HEK293 (cell line): ENCODE measurements at regions not wholly inside any gene's neighbourhood (a gene's known extent, or its start where the extent isn't known, plus 50 kb on each side); places are given as distances from the start of the nearest gene placed in this dataset.

Experiments used
- CTCF ChIA-PET: fragments of 350-600 bp; formaldehyde crosslinking; extraction: SDS; loops from one replicate; lab custom pipeline; 2021; ENCODE audit warnings: antibody characterized with exemption; lab: Yijun Ruan, JAX
- POLR2A ChIA-PET: fragments of 300-600 bp; formaldehyde crosslinking; extraction: SDS; loops from one replicate; lab custom pipeline; 2020; ENCODE audit warnings: antibody characterized with exemption, inconsistent platforms; lab: Yijun Ruan, JAX
- H3K27ac ChIP-seq: fragments of 200-500 bp; sonication (Bioruptor generic); 2 replicates; pipeline ENCODE4 v1.5.1; 2014; ENCODE audit warnings: low read depth, low read length, control low read depth, inconsistent platforms; ENCODE audit errors: extremely low read depth
- H3K36me3 ChIP-seq, 2 experiments: fragments of 200-500 bp in 1 of 2; sonication (Bioruptor generic) in 1 of 2; 1 replicate in 1 of 2; 2 replicates in 1 of 2; pipeline ENCODE4 v1.5.1; 2014 to 2017; ENCODE audit warnings: inconsistent platforms in 2 of 2, low read length in 2 of 2; ENCODE audit not compliant: control insufficient read depth in 2 of 2, insufficient read depth in 1 of 2
- H3K4me1 ChIP-seq: fragments of 200-500 bp; sonication (Bioruptor generic); 2 replicates; pipeline ENCODE4 v1.5.1; 2014; ENCODE audit warnings: mild to moderate bottlenecking, low read length, inconsistent platforms; ENCODE audit not compliant: control insufficient read depth, insufficient read depth
- H3K4me3 ChIP-seq: 2 replicates; pipeline ENCODE4 v1.5.1; 2011; ENCODE audit warnings: low read depth, mild to moderate bottlenecking, control low read depth, low read length, moderate library complexity
- H3K9me3 ChIP-seq: fragments of 200-500 bp; sonication (Bioruptor generic); 2 replicates; pipeline ENCODE4 v1.5.1; 2014; ENCODE audit warnings: low read depth, low read length, inconsistent platforms; ENCODE audit not compliant: control insufficient read depth, insufficient read depth
- GLIS1 ChIP-seq: fragments of 450-650 bp; formaldehyde crosslinking; IDR thresholded peaks from 2 replicates; pipeline ENCODE4 v1.5.1; 2016; ENCODE audit warnings: missing biosample characterization, missing genetic modification characterization
- HOXD13 ChIP-seq: sonication (generic); formaldehyde crosslinking; IDR thresholded peaks from 2 replicates; pipeline ENCODE4 v1.8.0; 2022; ENCODE audit warnings: missing genetic modification reagents, borderline replicate concordance
- MYNN ChIP-seq: fragments of 450-650 bp; formaldehyde crosslinking; IDR thresholded peaks from 2 replicates; pipeline ENCODE4 v1.5.1; 2016; ENCODE audit warnings: missing biosample characterization, missing genetic modification characterization, borderline replicate concordance
- YY2 ChIP-seq: fragments of 450-650 bp; formaldehyde crosslinking; IDR thresholded peaks from 2 replicates; pipeline ENCODE4 v1.5.1; 2016; ENCODE audit warnings: missing biosample characterization, missing genetic modification characterization
- ZBTB8A ChIP-seq: fragments of 450-650 bp; formaldehyde crosslinking; IDR thresholded peaks from 2 replicates; pipeline ENCODE4 v1.5.1; 2016; ENCODE audit warnings: missing biosample characterization, missing genetic modification characterization
- ZNF10 ChIP-seq: fragments of 450-650 bp; formaldehyde crosslinking; IDR thresholded peaks from 2 replicates; pipeline ENCODE4 v1.5.1; 2017; ENCODE audit warnings: missing biosample characterization, missing genetic modification characterization
- ZNF138 ChIP-seq: fragments of 450-650 bp; formaldehyde crosslinking; IDR thresholded peaks from 2 replicates; pipeline ENCODE4 v1.5.1; 2016; ENCODE audit warnings: missing biosample characterization, missing genetic modification characterization, borderline replicate concordance
- ZNF214 ChIP-seq: fragments of 450-650 bp; formaldehyde crosslinking; IDR thresholded peaks from 2 replicates; pipeline ENCODE4 v1.5.1; 2017; ENCODE audit warnings: missing biosample characterization, mild to moderate bottlenecking, missing genetic modification characterization, borderline replicate concordance
- ZNF248 ChIP-seq: fragments of 450-650 bp; formaldehyde crosslinking; IDR thresholded peaks from 2 replicates; pipeline ENCODE4 v1.5.1; 2017; ENCODE audit warnings: missing biosample characterization, missing genetic modification characterization
- ZNF658 ChIP-seq: fragments of 450-650 bp; formaldehyde crosslinking; IDR thresholded peaks from 2 replicates; pipeline ENCODE4; 2016; ENCODE audit warnings: missing biosample characterization, missing genetic modification characterization
- ZNF76 ChIP-seq: fragments of 450-650 bp; formaldehyde crosslinking; IDR thresholded peaks from 2 replicates; pipeline ENCODE4; 2016; ENCODE audit warnings: low read depth, missing biosample characterization, missing genetic modification characterization, borderline replicate concordance
- ZXDB ChIP-seq: fragments of 450-650 bp; formaldehyde crosslinking; IDR thresholded peaks from 2 replicates; pipeline ENCODE4 v1.5.1; 2016; ENCODE audit warnings: missing biosample characterization, missing genetic modification characterization
- TF ChIP-seq, protein P1 (sequence below): fragments of 450-650 bp; formaldehyde crosslinking; IDR thresholded peaks from 2 replicates; pipeline ENCODE4 v1.5.1; 2016; ENCODE audit warnings: missing biosample characterization, missing genetic modification characterization, low read depth
- TF ChIP-seq, protein P2 (sequence below): fragments of 450-650 bp; formaldehyde crosslinking; IDR thresholded peaks from 2 replicates; pipeline ENCODE4 v1.5.1; 2016; ENCODE audit warnings: missing biosample characterization, missing genetic modification characterization
- TF ChIP-seq, protein P3 (sequence below): fragments of 450-650 bp; formaldehyde crosslinking; IDR thresholded peaks from 2 replicates; pipeline ENCODE4 v1.5.0; 2017; ENCODE audit warnings: missing biosample characterization, missing genetic modification characterization, borderline replicate concordance
- TF ChIP-seq, protein P4 (sequence below): fragments of 450-650 bp; formaldehyde crosslinking; IDR thresholded peaks from 2 replicates; pipeline ENCODE4 v1.5.1; 2017; ENCODE audit warnings: missing biosample characterization, missing genetic modification characterization
- TF ChIP-seq, protein P5 (sequence below): fragments of 450-650 bp; formaldehyde crosslinking; IDR thresholded peaks from 2 replicates; pipeline ENCODE4 v1.5.1; 2016; ENCODE audit warnings: missing biosample characterization, missing genetic modification characterization
- TF ChIP-seq, protein P6 (sequence below): fragments of 450-650 bp; formaldehyde crosslinking; IDR thresholded peaks from 2 replicates; pipeline ENCODE4 v1.5.1; 2016; ENCODE audit warnings: missing biosample characterization, missing genetic modification characterization

DNA sequence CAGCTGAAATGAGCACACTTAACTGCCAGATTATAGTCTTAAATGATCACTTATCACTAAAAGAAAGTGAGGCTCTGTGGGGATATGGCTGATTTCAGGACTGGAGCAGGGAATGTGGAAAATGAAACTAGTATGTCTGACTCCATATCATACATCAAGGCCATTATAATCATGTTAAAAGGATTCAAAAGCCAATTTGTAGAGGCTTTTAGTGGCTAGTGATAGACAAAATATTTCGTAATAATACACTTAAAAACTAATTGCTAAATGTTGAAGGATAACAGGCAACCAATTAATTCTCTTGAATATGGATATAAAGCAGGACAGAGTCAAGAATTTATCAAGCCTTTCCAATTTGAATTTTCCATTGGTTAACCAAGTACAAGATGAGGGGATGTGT, 358.1 kb upstream of the NDST3 start (continued):
- no peak for TF ChIP-seq HOXD13 (CRISPR knock-in tag)
- no peak for TF ChIP-seq GLIS1 (tag by site-specific recombination)

DNA sequence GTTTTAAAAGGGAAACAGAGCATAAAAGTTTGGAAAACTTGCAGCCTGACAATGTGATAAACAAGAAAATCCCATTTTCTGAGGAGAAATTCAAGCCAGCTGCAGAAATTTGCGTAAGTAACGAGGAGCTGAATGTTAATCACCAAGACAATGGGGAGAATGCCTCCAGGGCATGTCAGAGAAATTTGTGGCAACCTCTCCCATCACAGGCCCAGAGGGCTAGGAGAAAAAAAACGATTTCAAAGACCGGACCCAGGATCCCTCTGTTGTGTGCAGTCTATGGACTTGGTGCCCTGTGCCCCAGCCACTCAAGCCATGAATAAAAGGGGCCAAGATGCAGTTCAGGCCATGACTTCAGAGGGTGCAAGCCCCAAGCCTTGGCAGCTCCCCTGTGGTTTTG, 355.4 kb upstream of the NDST3 start:
- POLR2A ChIA-PET: no interaction called here

DNA sequence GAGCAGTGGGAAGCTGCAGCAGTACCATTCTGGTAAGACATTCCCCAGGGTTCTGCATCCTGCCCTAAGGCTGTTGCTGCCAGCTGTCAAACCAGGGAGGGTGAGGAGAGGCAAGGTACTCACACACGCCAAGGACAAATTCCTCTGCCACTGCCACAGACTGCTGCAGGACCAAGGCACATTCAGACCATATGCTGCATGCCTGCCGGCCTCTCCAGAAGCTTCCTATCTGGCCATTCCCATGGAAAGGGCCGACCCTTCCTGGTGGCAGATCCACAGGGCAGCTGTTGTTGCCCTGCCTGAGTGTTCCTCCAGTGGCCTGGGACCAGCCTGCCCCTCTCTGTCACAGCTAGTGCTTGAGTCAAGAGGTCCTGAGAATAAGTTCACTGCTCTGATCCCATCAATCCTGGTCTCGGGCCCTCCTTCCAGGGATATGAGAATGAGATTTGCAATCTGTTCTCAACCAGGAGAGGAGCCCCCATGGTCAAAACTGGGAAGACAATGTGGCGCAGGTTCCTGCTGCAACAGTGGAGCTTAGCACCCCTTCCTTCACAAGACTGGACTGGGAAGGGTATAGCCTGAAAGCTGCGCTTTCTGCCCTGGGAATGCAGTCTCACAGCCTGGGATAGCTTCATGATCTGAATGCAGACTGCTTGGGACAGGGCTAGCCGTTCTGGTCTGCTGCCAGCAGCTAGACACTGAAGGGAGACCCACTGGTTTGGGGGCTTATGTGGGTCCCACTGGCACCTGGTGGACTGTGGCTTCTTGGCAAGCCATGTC, 342.5 kb upstream of the NDST3 start:
- Histone ChIP-seq H3K36me3 (no peaks in the 10 kb centered on the region), H3K9me3 (no peaks in the 10 kb centered on the region), H3K4me1 (no peaks in the 10 kb centered on the region), H3K27ac (no peak overlapping the region), H3K4me3 (no peak overlapping the region)
- TF ChIP-seq, protein P1, sequence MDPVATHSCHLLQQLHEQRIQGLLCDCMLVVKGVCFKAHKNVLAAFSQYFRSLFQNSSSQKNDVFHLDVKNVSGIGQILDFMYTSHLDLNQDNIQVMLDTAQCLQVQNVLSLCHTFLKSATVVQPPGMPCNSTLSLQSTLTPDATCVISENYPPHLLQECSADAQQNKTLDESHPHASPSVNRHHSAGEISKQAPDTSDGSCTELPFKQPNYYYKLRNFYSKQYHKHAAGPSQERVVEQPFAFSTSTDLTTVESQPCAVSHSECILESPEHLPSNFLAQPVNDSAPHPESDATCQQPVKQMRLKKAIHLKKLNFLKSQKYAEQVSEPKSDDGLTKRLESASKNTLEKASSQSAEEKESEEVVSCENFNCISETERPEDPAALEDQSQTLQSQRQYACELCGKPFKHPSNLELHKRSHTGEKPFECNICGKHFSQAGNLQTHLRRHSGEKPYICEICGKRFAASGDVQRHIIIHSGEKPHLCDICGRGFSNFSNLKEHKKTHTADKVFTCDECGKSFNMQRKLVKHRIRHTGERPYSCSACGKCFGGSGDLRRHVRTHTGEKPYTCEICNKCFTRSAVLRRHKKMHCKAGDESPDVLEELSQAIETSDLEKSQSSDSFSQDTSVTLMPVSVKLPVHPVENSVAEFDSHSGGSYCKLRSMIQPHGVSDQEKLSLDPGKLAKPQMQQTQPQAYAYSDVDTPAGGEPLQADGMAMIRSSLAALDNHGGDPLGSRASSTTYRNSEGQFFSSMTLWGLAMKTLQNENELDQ: no peak
- TF ChIP-seq ZNF214 (tag by site-specific recombination): no peak
- no peak for TF ChIP-seq ZBTB8A (tag by site-specific recombination)
- TF ChIP-seq YY2 (tag by site-specific recombination): no peak
- no peak for TF ChIP-seq ZNF658 (tag by site-specific recombination)
- TF ChIP-seq, protein P2, sequence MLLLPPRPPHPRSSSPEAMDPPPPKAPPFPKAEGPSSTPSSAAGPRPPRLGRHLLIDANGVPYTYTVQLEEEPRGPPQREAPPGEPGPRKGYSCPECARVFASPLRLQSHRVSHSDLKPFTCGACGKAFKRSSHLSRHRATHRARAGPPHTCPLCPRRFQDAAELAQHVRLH (tag by site-specific recombination): no peak
- no peak for TF ChIP-seq ZNF76 (tag by site-specific recombination)
- TF ChIP-seq ZNF248: no peak
- TF ChIP-seq, protein P3, sequence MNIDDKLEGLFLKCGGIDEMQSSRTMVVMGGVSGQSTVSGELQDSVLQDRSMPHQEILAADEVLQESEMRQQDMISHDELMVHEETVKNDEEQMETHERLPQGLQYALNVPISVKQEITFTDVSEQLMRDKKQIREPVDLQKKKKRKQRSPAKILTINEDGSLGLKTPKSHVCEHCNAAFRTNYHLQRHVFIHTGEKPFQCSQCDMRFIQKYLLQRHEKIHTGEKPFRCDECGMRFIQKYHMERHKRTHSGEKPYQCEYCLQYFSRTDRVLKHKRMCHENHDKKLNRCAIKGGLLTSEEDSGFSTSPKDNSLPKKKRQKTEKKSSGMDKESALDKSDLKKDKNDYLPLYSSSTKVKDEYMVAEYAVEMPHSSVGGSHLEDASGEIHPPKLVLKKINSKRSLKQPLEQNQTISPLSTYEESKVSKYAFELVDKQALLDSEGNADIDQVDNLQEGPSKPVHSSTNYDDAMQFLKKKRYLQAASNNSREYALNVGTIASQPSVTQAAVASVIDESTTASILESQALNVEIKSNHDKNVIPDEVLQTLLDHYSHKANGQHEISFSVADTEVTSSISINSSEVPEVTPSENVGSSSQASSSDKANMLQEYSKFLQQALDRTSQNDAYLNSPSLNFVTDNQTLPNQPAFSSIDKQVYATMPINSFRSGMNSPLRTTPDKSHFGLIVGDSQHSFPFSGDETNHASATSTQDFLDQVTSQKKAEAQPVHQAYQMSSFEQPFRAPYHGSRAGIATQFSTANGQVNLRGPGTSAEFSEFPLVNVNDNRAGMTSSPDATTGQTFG: no peak
- TF ChIP-seq, protein P4, sequence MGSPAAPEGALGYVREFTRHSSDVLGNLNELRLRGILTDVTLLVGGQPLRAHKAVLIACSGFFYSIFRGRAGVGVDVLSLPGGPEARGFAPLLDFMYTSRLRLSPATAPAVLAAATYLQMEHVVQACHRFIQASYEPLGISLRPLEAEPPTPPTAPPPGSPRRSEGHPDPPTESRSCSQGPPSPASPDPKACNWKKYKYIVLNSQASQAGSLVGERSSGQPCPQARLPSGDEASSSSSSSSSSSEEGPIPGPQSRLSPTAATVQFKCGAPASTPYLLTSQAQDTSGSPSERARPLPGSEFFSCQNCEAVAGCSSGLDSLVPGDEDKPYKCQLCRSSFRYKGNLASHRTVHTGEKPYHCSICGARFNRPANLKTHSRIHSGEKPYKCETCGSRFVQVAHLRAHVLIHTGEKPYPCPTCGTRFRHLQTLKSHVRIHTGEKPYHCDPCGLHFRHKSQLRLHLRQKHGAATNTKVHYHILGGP: no peak
- TF ChIP-seq MYNN (tag by site-specific recombination): no peak
- no peak for TF ChIP-seq ZNF138 (tag by site-specific recombination)
- no peak for TF ChIP-seq ZXDB (tag by site-specific recombination)
- ChIA-PET POLR2A (no interaction called here), CTCF (interaction anchor here (0.6 to 0.8 kb wide), 3 partner anchors 9 to 555 kb away, joined by 3 to 5 read pairs (median 3); no protein-coding TSS in a partner anchor)

More for the DNA sequence above, 355.4 kb upstream of the NDST3 start:
- no peaks in the 10 kb centered on the region for H3K9me3 ChIP-seq
- CTCF ChIA-PET: no interaction called here
- no peaks in the 10 kb centered on the region for H3K4me1 ChIP-seq
- no peaks in the 10 kb centered on the region for H3K36me3 ChIP-seq
- H3K4me3 ChIP-seq: no peak overlapping the region
- H3K27ac ChIP-seq: no peak overlapping the region
- TF ChIP-seq, protein P5, sequence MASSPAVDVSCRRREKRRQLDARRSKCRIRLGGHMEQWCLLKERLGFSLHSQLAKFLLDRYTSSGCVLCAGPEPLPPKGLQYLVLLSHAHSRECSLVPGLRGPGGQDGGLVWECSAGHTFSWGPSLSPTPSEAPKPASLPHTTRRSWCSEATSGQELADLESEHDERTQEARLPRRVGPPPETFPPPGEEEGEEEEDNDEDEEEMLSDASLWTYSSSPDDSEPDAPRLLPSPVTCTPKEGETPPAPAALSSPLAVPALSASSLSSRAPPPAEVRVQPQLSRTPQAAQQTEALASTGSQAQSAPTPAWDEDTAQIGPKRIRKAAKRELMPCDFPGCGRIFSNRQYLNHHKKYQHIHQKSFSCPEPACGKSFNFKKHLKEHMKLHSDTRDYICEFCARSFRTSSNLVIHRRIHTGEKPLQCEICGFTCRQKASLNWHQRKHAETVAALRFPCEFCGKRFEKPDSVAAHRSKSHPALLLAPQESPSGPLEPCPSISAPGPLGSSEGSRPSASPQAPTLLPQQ: no peak
- TF ChIP-seq ZNF10 (tag by site-specific recombination): no peak
- TF ChIP-seq, protein P6, sequence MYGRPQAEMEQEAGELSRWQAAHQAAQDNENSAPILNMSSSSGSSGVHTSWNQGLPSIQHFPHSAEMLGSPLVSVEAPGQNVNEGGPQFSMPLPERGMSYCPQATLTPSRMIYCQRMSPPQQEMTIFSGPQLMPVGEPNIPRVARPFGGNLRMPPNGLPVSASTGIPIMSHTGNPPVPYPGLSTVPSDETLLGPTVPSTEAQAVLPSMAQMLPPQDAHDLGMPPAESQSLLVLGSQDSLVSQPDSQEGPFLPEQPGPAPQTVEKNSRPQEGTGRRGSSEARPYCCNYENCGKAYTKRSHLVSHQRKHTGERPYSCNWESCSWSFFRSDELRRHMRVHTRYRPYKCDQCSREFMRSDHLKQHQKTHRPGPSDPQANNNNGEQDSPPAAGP (tag by site-specific recombination): no peak
- TF ChIP-seq, all 188 proteins: peak for 0
